Fibroblast of the aortic adventitia (primary cell): ENCODE measurements at regions not wholly inside any gene's neighbourhood (a gene's known extent, or its start where the extent isn't known, plus 50 kb on each side); places are given as distances from the start of the nearest gene placed in this dataset.

ENCODE experiments used
- DNase-seq: peaks from one replicate; pipeline ENCODE4 v3.0.0-alpha.2; 2010; ENCODE audit warnings: low read depth
- H3K4me3 ChIP-seq: 2 replicates; pipeline ENCODE4 v1.5.1; 2011; ENCODE audit warnings: low read depth, mild to moderate bottlenecking, control low read depth, low read length, moderate library complexity
- TF ChIP-seq, protein P1 (sequence below): IDR thresholded peaks from 2 replicates; pipeline ENCODE4 v1.5.1; 2011; ENCODE audit warnings: mild to moderate bottlenecking, low read length, control low read depth, inconsistent platforms; ENCODE audit not compliant: insufficient read depth

- H3K4me3 ChIP-seq = no peak overlapping the region
- TF ChIP-seq, protein P1, sequence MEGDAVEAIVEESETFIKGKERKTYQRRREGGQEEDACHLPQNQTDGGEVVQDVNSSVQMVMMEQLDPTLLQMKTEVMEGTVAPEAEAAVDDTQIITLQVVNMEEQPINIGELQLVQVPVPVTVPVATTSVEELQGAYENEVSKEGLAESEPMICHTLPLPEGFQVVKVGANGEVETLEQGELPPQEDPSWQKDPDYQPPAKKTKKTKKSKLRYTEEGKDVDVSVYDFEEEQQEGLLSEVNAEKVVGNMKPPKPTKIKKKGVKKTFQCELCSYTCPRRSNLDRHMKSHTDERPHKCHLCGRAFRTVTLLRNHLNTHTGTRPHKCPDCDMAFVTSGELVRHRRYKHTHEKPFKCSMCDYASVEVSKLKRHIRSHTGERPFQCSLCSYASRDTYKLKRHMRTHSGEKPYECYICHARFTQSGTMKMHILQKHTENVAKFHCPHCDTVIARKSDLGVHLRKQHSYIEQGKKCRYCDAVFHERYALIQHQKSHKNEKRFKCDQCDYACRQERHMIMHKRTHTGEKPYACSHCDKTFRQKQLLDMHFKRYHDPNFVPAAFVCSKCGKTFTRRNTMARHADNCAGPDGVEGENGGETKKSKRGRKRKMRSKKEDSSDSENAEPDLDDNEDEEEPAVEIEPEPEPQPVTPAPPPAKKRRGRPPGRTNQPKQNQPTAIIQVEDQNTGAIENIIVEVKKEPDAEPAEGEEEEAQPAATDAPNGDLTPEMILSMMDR = no peak
- no peak for DNase-seq
These were observed 89.6 kb upstream of the RIPOR2 start for GRCh38 chr6:25025248-25025918.

GRCh38 chr6:25025919-25026301 lies 90.2 kb upstream of the RIPOR2 start:
- no peak overlapping the region for H3K4me3 ChIP-seq
- TF ChIP-seq, protein P1 = no peak
- DNase-seq = no peak

DNA sequence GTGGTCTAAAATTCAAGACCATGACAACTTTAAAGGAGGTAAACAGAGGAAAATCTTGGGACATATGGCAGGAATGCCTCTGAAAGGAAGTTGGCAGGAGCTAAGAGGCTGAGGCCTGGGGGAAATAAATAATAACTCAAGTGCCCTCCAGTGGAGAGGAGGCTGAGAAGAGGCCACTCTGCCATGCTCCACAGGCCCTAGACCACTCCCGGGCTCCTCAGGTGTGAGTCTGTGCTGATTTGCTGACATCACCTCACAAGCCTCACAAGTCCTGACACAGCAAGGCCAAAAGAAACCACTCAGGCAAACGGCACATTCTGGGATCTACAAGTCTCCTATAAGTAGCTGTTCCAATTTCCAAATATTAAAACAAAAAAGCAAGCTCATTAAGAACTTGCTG lies 91.0 kb upstream of the RIPOR2 start:
- TF ChIP-seq, protein P1 = no peak
- DNase-seq = no peak
- no peak overlapping the region for H3K4me3 ChIP-seq

GRCh38 chr6:25027221-25027916 lies 91.6 kb upstream of the RIPOR2 start:
- no peak overlapping the region for H3K4me3 ChIP-seq
- TF ChIP-seq, protein P1 = no peak
- no peak for DNase-seq

DNA sequence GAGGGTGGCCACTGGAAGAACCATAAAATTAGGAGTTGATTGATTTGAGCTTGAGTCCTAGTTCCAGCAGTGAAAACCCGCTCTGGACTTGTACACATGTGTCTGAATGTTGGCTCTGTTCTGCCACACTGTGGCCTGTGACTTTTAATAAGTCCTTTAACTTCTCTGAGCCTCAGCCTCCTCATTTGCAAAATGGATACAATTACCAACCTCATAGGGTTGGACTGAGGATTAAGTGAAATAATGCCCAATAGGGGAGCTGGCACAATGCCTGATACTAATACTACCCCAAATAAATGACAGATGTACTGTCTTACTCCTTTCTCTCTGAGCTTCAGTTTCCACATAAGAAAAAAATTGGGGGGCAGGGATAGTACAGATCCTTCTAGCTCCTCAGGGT lies 92.6 kb upstream of the RIPOR2 start:
- DNase-seq = no peak
- no peak overlapping the region for H3K4me3 ChIP-seq
- TF ChIP-seq, protein P1 = no peak

DNA sequence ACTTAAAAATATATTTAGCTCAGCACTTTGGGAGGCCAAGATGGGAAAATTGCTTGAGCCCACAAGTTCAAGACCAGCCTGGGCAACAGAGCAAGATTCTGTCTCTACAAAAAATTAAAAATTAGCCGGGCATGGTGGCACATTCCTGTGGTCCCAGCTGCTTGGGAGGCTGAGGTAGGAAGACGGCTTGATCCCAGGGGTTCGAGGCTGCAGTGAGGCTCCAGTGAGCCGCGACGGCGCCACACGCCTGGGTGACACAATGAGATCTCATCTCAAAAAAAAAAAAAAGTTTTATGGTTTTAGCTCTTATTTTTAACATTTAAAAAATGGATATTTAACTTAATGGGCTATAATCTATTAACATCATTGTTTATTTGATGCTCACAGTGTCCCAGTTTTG lies 97.2 kb upstream of the RIPOR2 start:
- no peak overlapping the region for H3K4me3 ChIP-seq
- TF ChIP-seq, protein P1 = no peak
- no peak for DNase-seq
